MCF 10A (cell line): ENCODE measurements at regions not wholly inside any gene's neighbourhood (a gene's known extent, or its start where the extent isn't known, plus 50 kb on each side); places are given as distances from the start of the nearest gene placed in this dataset.

Experiments
- BruUV-seq: library from RNA; stranded (reverse); fragments of 400-500 nt; replicated peaks from 2 replicates; lab custom pipeline; 2021; lab: Mats Ljungman, UMichigan
- CTCF ChIA-PET: fragments of 300-600 bp; sonication (Branson Sonifier 250); formaldehyde crosslinking; extraction: SDS; loops from one replicate; lab custom pipeline; 2021; ENCODE audit warnings: antibody characterized with exemption, inconsistent platforms; lab: Yijun Ruan, JAX
- POLR2A ChIA-PET: fragments of 300-600, 350-650 bp; sonication (Branson Sonifier 250); formaldehyde crosslinking; extraction: SDS; loops from one replicate; lab custom pipeline; 2020; ENCODE audit warnings: antibody characterized with exemption, inconsistent platforms; lab: Yijun Ruan, JAX
- DNase-seq: peaks from one replicate; pipeline ENCODE4 v3.0.0-alpha.2; 2018; ENCODE audit not compliant: unreplicated experiment
- H3K27ac Mint-ChIP-seq: one replicate; pipeline ENCODE4 v1.8.0; 2022; ENCODE audit warnings: mild to moderate bottlenecking, low read depth, mixed read lengths; ENCODE audit not compliant: unreplicated experiment
- H3K27me3 Mint-ChIP-seq: one replicate; pipeline ENCODE4 v1.8.0; 2022; ENCODE audit warnings: mixed read lengths; ENCODE audit not compliant: insufficient read depth, unreplicated experiment
- H3K36me3 Mint-ChIP-seq: one replicate; pipeline ENCODE4 v1.8.0; 2022; ENCODE audit warnings: mild to moderate bottlenecking, moderate library complexity, mixed read lengths; ENCODE audit not compliant: insufficient read depth, unreplicated experiment
- H3K4me1 Mint-ChIP-seq: one replicate; pipeline ENCODE4 v1.8.0; 2022; ENCODE audit warnings: mixed read lengths; ENCODE audit not compliant: insufficient read depth, unreplicated experiment
- H3K4me3 Mint-ChIP-seq: one replicate; pipeline ENCODE4 v1.8.0; 2022; ENCODE audit warnings: mild to moderate bottlenecking, moderate library complexity, mixed read lengths; ENCODE audit not compliant: unreplicated experiment
- H3K9me3 Mint-ChIP-seq: one replicate; pipeline ENCODE4 v1.8.0; 2022; ENCODE audit warnings: mixed read lengths; ENCODE audit not compliant: unreplicated experiment
- intact Hi-C: fragments of 100-400 bp; cut with micrococcal nuclease; formaldehyde crosslinking; loops from 2 replicates; pipeline ENCODE4 v1.14.1; 2022
- TF ChIP-seq, protein P1 (sequence below): fragments of 200-600 bp; IDR thresholded peaks from one replicate; pipeline ENCODE4 v1.8.0; 2022; ENCODE audit warnings: antibody characterized with exemption, mild to moderate bottlenecking; ENCODE audit not compliant: unreplicated experiment

DNA sequence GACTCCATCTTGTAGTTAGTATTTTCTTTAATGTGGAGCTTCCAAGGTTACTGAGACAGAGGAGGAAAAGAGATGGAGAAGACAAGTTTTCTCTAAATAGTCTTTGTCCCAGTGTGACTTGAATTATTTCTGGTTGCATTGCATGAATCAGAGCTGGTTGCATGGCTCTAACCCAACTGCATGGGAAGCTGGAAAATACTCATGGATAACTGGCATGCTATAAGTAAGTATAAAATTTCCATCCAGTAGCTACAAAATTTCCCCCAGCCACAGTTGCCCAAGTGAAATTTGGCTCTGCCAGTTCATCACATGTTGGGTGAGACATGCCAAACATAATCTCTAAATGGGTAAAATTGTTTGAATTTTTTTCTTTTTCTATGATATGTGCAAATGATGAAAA is 1161.5 kb downstream of the CDH11 start:
- Mint-ChIP-seq H3K9me3 (peaks cover 17% of the 10 kb centered on the region), H3K36me3 (no peaks in the 10 kb centered on the region), H3K4me3 (no peak overlapping the region), H3K4me1 (no peaks in the 10 kb centered on the region), H3K27me3 (no peaks in the 10 kb centered on the region), H3K27ac (no peak overlapping the region)
- POLR2A ChIA-PET = no interaction called here
- DNase-seq = no peak
- no TSS peak for BruUV-seq
- CTCF ChIA-PET = interaction anchor here (0.8 kb wide), 1 partner anchor 12 kb away, joined by 3 read pairs; no protein-coding TSS in a partner anchor
- intact Hi-C loops = no loop called here
- TF ChIP-seq, protein P1, sequence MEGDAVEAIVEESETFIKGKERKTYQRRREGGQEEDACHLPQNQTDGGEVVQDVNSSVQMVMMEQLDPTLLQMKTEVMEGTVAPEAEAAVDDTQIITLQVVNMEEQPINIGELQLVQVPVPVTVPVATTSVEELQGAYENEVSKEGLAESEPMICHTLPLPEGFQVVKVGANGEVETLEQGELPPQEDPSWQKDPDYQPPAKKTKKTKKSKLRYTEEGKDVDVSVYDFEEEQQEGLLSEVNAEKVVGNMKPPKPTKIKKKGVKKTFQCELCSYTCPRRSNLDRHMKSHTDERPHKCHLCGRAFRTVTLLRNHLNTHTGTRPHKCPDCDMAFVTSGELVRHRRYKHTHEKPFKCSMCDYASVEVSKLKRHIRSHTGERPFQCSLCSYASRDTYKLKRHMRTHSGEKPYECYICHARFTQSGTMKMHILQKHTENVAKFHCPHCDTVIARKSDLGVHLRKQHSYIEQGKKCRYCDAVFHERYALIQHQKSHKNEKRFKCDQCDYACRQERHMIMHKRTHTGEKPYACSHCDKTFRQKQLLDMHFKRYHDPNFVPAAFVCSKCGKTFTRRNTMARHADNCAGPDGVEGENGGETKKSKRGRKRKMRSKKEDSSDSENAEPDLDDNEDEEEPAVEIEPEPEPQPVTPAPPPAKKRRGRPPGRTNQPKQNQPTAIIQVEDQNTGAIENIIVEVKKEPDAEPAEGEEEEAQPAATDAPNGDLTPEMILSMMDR = no peak

DNA sequence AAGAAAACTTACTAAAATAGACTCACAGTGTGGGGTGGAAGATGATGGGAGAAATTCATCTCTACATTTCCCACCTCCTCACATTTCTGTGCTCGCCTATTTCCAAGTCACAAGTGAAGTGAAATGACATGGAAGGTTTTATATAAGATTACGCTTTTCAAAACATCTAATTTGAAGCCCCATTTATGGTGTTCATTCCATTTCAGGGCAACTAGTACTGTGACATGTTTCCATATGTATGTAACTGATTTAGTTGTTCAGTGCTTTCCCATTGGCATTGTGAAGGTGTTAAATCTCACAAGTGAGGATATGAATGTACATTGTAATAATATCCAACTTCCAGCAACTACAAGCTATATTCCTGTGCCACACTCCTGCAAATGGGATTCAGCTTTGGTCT is 1174.8 kb downstream of the CDH11 start:
- H3K9me3 Mint-ChIP-seq = no peaks in the 10 kb centered on the region
- H3K4me3 Mint-ChIP-seq = no peak overlapping the region
- no peak for DNase-seq
- no peaks in the 10 kb centered on the region for H3K4me1 Mint-ChIP-seq
- TF ChIP-seq, protein P1 = no peak
- H3K27me3 Mint-ChIP-seq = no peaks in the 10 kb centered on the region
- no peaks in the 10 kb centered on the region for H3K36me3 Mint-ChIP-seq
- intact Hi-C loops = no loop called here
- no peak overlapping the region for H3K27ac Mint-ChIP-seq
- POLR2A ChIA-PET = no interaction called here
- CTCF ChIA-PET = interaction anchor here (0.6 kb wide), 1 partner anchor 497 kb away, joined by 3 read pairs; no protein-coding TSS in a partner anchor
- no TSS peak for BruUV-seq

DNA sequence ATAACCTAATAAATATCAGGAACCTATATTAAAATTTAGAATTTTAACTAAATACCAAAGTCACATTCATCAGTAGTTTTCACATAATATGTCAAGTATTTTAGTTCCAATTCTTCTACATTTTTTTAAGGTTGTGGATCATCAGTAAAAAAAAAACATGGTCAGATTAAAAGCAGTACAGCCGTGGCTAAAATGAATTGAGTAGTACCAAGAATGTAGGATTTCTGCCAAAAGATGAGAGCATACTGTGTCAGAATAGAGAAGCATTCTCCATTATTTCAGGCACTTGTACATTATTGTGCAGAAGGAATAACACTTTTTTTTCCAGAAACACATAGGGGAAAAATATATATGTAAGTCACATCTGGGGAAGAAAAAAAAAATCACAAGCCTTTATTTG is 1176.1 kb downstream of the CDH11 start:
- no peak for DNase-seq
- Mint-ChIP-seq H3K9me3 (no peaks in the 10 kb centered on the region), H3K4me3 (no peak overlapping the region), H3K4me1 (no peaks in the 10 kb centered on the region), H3K27ac (no peak overlapping the region), H3K36me3 (no peaks in the 10 kb centered on the region), H3K27me3 (no peaks in the 10 kb centered on the region)
- TF ChIP-seq, protein P1 = no peak
- ChIA-PET POLR2A (no interaction called here), CTCF (no interaction called here)
- BruUV-seq = no TSS peak
- intact Hi-C loops = no loop called here

DNA sequence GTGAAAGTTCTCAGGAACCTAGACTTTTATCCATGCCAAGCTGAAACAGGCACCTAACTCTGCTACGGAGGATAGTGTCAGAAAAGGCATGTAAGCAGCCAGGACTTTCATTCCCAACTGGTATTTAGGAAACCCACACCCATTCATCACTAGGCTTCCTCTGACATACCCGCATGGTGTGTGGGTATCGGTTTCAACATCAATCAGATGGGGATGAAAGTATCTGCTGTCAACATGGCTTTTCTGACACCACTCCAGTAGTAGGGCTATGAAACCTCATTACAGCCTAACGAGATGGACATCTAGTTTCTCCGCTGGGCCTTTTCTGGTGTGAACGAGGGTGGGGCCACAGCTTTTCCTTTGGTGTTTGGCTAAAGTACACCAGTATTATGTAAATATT is 1178.3 kb downstream of the CDH11 start:
- Mint-ChIP-seq H3K36me3 (no peaks in the 10 kb centered on the region), H3K4me3 (no peak overlapping the region), H3K27me3 (no peaks in the 10 kb centered on the region), H3K4me1 (no peaks in the 10 kb centered on the region), H3K9me3 (no peaks in the 10 kb centered on the region), H3K27ac (no peak overlapping the region)
- no peak for DNase-seq
- ChIA-PET CTCF (no interaction called here), POLR2A (no interaction called here)
- TF ChIP-seq, protein P1 = no peak
- intact Hi-C loops = no loop called here
- no TSS peak for BruUV-seq
